K562 (cell line): ENCODE measurements at regions not wholly inside any gene's neighbourhood (a gene's known extent, or its start where the extent isn't known, plus 50 kb on each side); places are given as distances from the start of the nearest gene placed in this dataset.

ENCODE experiments used
- NCOA6 ChIP-seq: fragments of 450-650 bp; IDR thresholded peaks from 2 replicates; pipeline ENCODE4 v1.6.1; 2017; ENCODE audit warnings: mild to moderate bottlenecking
- RAD21 ChIP-seq, 2 experiments: fragments of 250-450 bp in 1 of 2; fragments of 450-650 bp in 1 of 2; sonication (Bioruptor Pico) in 1 of 2; formaldehyde crosslinking in 1 of 2; IDR thresholded peaks in 1 of 2; conservative IDR thresholded peaks in 1 of 2; 2 replicates each; pipeline versions ENCODE4 v1.4.0 to v1.8.0; 2020 to 2022; ENCODE audit warnings: mild to moderate bottlenecking in 2 of 2, moderate library complexity in 1 of 2
- ZKSCAN1 ChIP-seq: fragments of 150-350 bp; IDR thresholded peaks from 2 replicates; pipeline ENCODE4 v1.6.1; 2016; ENCODE audit warnings: low read depth, low read length
- ZNF780A ChIP-seq: fragments of 250-450 bp; sonication (Bioruptor Pico); IDR thresholded peaks from 2 replicates; pipeline ENCODE4 v1.5.0; 2021; ENCODE audit warnings: mild to moderate bottlenecking
- TF ChIP-seq, protein P1 (sequence below), 3 experiments: fragments of 200-800 bp in 1 of 3; fragments of 250-450 bp in 1 of 3; fragments of 450-650 bp in 1 of 3; sonication (Bioruptor Pico) in 1 of 3; sonication (Bioruptor generic) in 1 of 3; formaldehyde crosslinking in 1 of 3; IDR thresholded peaks; 2 replicates each; pipeline versions ENCODE4 v1.6.1 to v1.8.0; 2016 to 2022; ENCODE audit warnings: mild to moderate bottlenecking in 2 of 3, missing genetic modification characterization in 2 of 3, missing compliant biosample characterization in 1 of 3, moderate library complexity in 1 of 3
- TF ChIP-seq, protein P2 (sequence below): fragments of 200-800 bp; sonication (Bioruptor generic); IDR thresholded peaks from 2 replicates; pipeline ENCODE4 v1.6.1; 2017; ENCODE audit warnings: missing genetic modification characterization, missing compliant biosample characterization

DNA sequence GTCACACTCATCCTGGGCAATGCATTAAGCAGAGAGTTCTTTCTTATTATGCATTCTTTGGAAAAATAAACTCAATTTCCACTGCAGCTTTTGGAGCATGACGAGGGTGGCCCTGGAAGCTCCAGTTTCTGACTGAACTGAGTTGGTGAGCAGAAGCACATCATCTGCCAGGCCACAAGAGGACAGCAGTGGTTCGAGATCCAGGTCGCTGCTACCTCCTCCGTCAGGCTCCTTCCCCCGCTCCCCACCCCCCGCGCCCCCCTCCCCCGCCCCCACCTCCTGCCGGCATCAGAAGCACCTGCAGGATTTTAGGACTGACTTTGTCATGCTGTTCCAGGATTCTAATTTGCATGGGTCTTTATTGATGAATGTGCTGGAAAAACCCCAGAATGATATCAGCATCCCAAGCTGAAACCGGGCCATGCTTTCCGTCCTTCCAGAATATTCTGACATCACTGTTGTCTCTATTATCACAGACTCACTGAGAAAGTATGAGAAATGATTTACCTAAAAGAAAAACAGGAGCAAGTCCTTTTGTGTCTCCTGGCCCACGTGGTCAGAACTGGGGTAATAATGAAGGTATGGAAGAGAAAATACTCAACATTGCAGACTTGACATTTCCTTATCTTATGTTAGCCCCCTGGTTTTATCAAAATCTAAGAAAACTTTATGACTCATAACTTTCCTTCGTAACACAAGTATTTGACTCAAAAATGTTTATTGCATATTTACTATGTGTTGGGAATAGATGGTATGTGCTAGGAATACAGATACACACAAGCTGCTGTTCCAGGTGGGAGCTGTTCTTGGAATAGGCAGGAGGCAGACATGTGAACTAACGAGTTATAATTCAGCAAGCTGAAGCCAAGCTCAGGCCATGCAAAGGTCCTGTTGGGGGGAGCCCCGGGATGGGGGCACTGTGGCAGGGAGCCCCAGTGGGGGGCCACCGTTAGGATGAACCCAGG lies 220.2 kb upstream of the EXOC2 start (continued):
- TF ChIP-seq, protein P1, sequence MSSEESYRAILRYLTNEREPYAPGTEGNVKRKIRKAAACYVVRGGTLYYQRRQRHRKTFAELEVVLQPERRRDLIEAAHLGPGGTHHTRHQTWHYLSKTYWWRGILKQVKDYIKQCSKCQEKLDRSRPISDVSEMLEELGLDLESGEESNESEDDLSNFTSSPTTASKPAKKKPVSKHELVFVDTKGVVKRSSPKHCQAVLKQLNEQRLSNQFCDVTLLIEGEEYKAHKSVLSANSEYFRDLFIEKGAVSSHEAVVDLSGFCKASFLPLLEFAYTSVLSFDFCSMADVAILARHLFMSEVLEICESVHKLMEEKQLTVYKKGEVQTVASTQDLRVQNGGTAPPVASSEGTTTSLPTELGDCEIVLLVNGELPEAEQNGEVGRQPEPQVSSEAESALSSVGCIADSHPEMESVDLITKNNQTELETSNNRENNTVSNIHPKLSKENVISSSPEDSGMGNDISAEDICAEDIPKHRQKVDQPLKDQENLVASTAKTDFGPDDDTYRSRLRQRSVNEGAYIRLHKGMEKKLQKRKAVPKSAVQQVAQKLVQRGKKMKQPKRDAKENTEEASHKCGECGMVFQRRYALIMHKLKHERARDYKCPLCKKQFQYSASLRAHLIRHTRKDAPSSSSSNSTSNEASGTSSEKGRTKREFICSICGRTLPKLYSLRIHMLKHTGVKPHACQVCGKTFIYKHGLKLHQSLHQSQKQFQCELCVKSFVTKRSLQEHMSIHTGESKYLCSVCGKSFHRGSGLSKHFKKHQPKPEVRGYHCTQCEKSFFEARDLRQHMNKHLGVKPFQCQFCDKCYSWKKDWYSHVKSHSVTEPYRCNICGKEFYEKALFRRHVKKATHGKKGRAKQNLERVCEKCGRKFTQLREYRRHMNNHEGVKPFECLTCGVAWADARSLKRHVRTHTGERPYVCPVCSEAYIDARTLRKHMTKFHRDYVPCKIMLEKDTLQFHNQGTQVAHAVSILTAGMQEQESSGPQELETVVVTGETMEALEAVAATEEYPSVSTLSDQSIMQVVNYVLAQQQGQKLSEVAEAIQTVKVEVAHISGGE (CRISPR knock-in tag; IDR thresholded peaks at IDR 0.05) = no peak
- TF ChIP-seq ZKSCAN1 (no peak), NCOA6 (no peak), ZNF780A (no peak), RAD21 (CRISPR knock-in tag; conservative IDR thresholded peaks at IDR 0.05 in 1 of 2, IDR thresholded peaks at IDR 0.05 in 1 of 2) (peak in 1 of 2 experiments; percentile 28; a peak in 2 of 4 replicates)
- TF ChIP-seq, protein P2, sequence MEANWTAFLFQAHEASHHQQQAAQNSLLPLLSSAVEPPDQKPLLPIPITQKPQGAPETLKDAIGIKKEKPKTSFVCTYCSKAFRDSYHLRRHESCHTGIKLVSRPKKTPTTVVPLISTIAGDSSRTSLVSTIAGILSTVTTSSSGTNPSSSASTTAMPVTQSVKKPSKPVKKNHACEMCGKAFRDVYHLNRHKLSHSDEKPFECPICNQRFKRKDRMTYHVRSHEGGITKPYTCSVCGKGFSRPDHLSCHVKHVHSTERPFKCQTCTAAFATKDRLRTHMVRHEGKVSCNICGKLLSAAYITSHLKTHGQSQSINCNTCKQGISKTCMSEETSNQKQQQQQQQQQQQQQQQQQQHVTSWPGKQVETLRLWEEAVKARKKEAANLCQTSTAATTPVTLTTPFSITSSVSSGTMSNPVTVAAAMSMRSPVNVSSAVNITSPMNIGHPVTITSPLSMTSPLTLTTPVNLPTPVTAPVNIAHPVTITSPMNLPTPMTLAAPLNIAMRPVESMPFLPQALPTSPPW (CRISPR knock-in tag) = peak; percentile 71
